Right lung (tissue), 2 donors: ENCODE measurements at regions not wholly inside any gene's neighbourhood (a gene's known extent, or its start where the extent isn't known, plus 50 kb on each side); places are given as distances from the start of the nearest gene placed in this dataset.

Source experiments
- DNase-seq, 2 donors: peaks; one replicate each; pipeline ENCODE4 v3.0.0-alpha.2; 2013

DNA sequence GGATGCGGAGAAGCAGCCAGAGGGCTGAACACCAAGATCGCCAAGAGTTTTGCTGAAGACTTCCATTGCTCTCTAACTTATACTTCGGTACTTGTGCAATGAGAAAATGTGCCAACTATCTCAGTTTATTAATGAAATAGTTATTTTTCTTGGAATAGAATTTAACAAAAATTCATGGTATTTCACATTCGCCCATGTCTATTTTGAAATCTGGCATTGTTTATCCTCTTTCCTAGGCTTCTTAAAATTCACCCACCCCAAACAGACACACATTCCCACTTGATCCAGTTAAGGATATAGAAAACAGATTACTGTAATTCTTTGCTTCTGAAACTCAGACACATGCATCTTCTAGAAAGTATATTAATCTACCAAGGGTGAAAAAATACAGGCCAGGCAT lies 56.3 kb upstream of the ADAMTS5 start:
- DNase-seq: no peak

DNA sequence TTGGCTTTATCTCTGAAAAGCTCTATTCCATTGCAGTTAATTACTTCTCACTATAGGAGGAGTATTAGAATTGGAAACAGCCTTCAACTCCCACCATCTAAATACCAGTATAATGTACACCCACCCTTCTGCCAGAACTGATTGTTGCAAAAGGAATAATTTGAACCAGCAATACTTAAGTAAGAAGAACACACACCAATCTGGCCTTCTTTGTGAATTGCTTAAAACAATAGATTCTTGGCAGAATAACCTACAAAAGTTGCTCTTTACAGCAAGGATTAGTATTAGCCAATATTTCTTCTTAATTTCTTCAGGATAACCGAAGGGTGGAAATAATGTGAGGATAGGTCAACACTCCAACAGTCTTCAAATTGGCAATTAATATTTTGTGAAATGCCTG lies 54.9 kb upstream of the ADAMTS5 start:
- no peak for DNase-seq

GRCh38 chr21:27021046-27021445 lies 54.2 kb upstream of the ADAMTS5 start:
- DNase-seq: no peak

DNA sequence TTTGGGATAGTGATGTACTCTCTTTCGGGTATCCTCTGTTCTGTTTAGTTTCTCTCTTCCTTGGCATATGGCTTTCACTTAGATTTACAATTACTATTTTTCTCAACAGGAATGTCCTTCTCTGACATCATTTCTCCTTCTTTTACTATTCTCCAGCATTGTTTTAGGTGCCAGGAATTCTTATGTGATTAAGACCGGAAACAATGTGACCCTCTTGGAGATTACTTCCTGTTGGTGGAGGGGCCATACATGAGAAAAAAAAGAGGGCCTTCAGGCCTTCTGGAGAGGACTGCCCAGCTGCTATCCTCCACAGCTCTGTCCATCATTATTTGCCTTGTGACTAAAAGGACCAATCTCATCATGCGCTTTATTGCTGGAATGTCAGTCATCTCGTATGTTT lies 50.4 kb upstream of the ADAMTS5 start:
- no peak for DNase-seq
